Adipocyte (in vitro differentiated cells): ENCODE measurements at regions not wholly inside any gene's neighbourhood (a gene's known extent, or its start where the extent isn't known, plus 50 kb on each side); places are given as distances from the start of the nearest gene placed in this dataset.

Experiments used
- DNase-seq: peaks from one replicate; pipeline ENCODE4 v3.0.0-alpha.2; 2015; ENCODE audit warnings: low read depth
- H3K27me3 ChIP-seq: replicated peaks from 2 replicates; pipeline ENCODE4 v1.7.0; 2013; ENCODE audit warnings: mild to moderate bottlenecking, low read length, moderate library complexity; ENCODE audit not compliant: control insufficient read depth, insufficient read depth
- H3K36me3 ChIP-seq: 2 replicates; pipeline ENCODE4 v1.7.0; 2013; ENCODE audit warnings: low read length, mild to moderate bottlenecking, moderate library complexity; ENCODE audit not compliant: control insufficient read depth, insufficient read depth, severe bottlenecking
- H3K4me1 ChIP-seq: 2 replicates; pipeline ENCODE4 v1.7.0; 2013; ENCODE audit warnings: mild to moderate bottlenecking, low read length, moderate library complexity; ENCODE audit not compliant: control insufficient read depth, insufficient read depth
- H3K4me3 ChIP-seq: 2 replicates; pipeline ENCODE4 v1.7.0; 2013; ENCODE audit warnings: mild to moderate bottlenecking, low read length, moderate library complexity
- H3K9ac ChIP-seq: 2 replicates; pipeline ENCODE4 v1.7.0; 2013; ENCODE audit warnings: mild to moderate bottlenecking, low read length, moderate library complexity
- H3K9me3 ChIP-seq: 2 replicates; pipeline ENCODE4 v1.7.0; 2013; ENCODE audit warnings: mild to moderate bottlenecking, low read length, moderate library complexity; ENCODE audit not compliant: control insufficient read depth

GRCh38 chr3:111482574-111482973 is 59.4 kb upstream of the CD96 start:
- no peak overlapping the region for H3K4me3 ChIP-seq
- H3K27me3 ChIP-seq = no peaks in the 10 kb centered on the region
- peaks cover 3% of the 10 kb centered on the region for H3K4me1 ChIP-seq
- no peak for DNase-seq
- H3K36me3 ChIP-seq = no peaks in the 10 kb centered on the region
- peaks cover 3% of the 10 kb centered on the region for H3K9me3 ChIP-seq
- H3K9ac ChIP-seq = no peak overlapping the region

- DNase-seq = peak; percentile 60
- H3K9ac ChIP-seq = peak overlapping the region; percentile 36
These were observed 56.9 kb upstream of the CD96 start for GRCh38 chr3:111485086-111485485.

More at GRCh38 chr3:111485086-111485485, 56.9 kb upstream of the CD96 start:
- no peaks in the 10 kb centered on the region for H3K36me3 ChIP-seq
- peaks cover 3% of the 10 kb centered on the region for H3K9me3 ChIP-seq
- H3K4me1 ChIP-seq = peaks cover 3% of the 10 kb centered on the region
- H3K27me3 ChIP-seq = no peaks in the 10 kb centered on the region
- no peak overlapping the region for H3K4me3 ChIP-seq
